GM23338 (cell line): ENCODE measurements at regions not wholly inside any gene's neighbourhood (a gene's known extent, or its start where the extent isn't known, plus 50 kb on each side); places are given as distances from the start of the nearest gene placed in this dataset.

Experiments used
- CREB1 ChIP-seq: fragments of 250-450 bp; sonication (Bioruptor Pico); IDR thresholded peaks from 2 replicates; pipeline ENCODE4 v1.5.0; 2020; ENCODE audit warnings: low read depth, mild to moderate bottlenecking, moderate library complexity
- CTCF ChIP-seq, 2 experiments: fragments of 200-600 bp in 1 of 2; sonication (generic) in 1 of 2; conservative IDR thresholded peaks; 2 replicates each; pipeline versions ENCODE4 v1.5.1 to v1.6.1; 2016 to 2017; ENCODE audit warnings: antibody characterized with exemption in 2 of 2, low read depth in 2 of 2, mild to moderate bottlenecking in 2 of 2, moderate library complexity in 1 of 2
- ETS1 ChIP-seq: IDR thresholded peaks from 2 replicates; pipeline ENCODE4 v1.6.1; 2016; ENCODE audit warnings: antibody characterized with exemption
- EZH2 ChIP-seq: fragments of 200-600 bp; sonication (generic); IDR thresholded peaks from one replicate; pipeline ENCODE4 v1.8.0; 2017; ENCODE audit warnings: antibody characterized with exemption, mild to moderate bottlenecking, low read depth; ENCODE audit not compliant: unreplicated experiment
- EZH2phosphoT487 ChIP-seq: fragments of 200-600 bp; sonication (generic); IDR thresholded peaks from one replicate; pipeline ENCODE4 v1.8.1; 2018; ENCODE audit warnings: antibody characterized with exemption; ENCODE audit not compliant: unreplicated experiment
- JUNB ChIP-seq: IDR thresholded peaks from one replicate; pipeline ENCODE4 v1.6.1; 2016; ENCODE audit warnings: antibody characterized with exemption; ENCODE audit not compliant: unreplicated experiment
- POLR2AphosphoS5 ChIP-seq: IDR thresholded peaks from 2 replicates; pipeline ENCODE4 v1.6.1; 2016; ENCODE audit warnings: antibody characterized with exemption, low read depth
- REST ChIP-seq: IDR thresholded peaks from one replicate; pipeline ENCODE4 v1.6.1; 2018; ENCODE audit warnings: antibody characterized with exemption; ENCODE audit not compliant: unreplicated experiment
- STAT1 ChIP-seq: IDR thresholded peaks from one replicate; pipeline ENCODE4 v1.6.1; 2016; ENCODE audit warnings: antibody characterized with exemption; ENCODE audit not compliant: unreplicated experiment
- ZNF462 ChIP-seq: fragments of 250-450 bp; sonication (Bioruptor Pico); IDR thresholded peaks from 2 replicates; pipeline ENCODE4 v1.5.0; 2020; ENCODE audit warnings: mild to moderate bottlenecking, moderate library complexity

- TF ChIP-seq EZH2: no peak
- TF ChIP-seq POLR2AphosphoS5: no peak
- TF ChIP-seq CTCF (conservative IDR thresholded peaks at IDR 0.05; ENCODE audit: low read depth in 2 of 2): no peak
- no peak for TF ChIP-seq JUNB
- TF ChIP-seq REST: no peak
- TF ChIP-seq ETS1: no peak
- no peak for TF ChIP-seq CREB1
- no peak for TF ChIP-seq EZH2phosphoT487
- no peak for TF ChIP-seq ZNF462 (CRISPR knock-in tag)
- no peak for TF ChIP-seq STAT1
Observed at GRCh38 chr12:114064497-114064896, 98.4 kb upstream of the RBM19 start.
